Mesendoderm (in vitro differentiated cells): ENCODE measurements at regions not wholly inside any gene's neighbourhood (a gene's known extent, or its start where the extent isn't known, plus 50 kb on each side); places are given as distances from the start of the nearest gene placed in this dataset.

Experiments used
- DNase-seq: peaks from one replicate; pipeline ENCODE4 v3.0.0; 2013
- H2AK5ac ChIP-seq: 2 replicates; pipeline ENCODE4 v1.6.1; 2013; ENCODE audit warnings: low read length, inconsistent platforms
- H2BK120ac ChIP-seq: 2 replicates; pipeline ENCODE4 v1.6.1; 2013; ENCODE audit warnings: low read depth, mild to moderate bottlenecking, low read length, moderate library complexity, mixed read lengths
- H2BK15ac ChIP-seq: replicated peaks from 2 replicates; pipeline ENCODE4 v1.6.1; 2013; ENCODE audit warnings: low read depth, mild to moderate bottlenecking, moderate library complexity
- H2BK5ac ChIP-seq: 2 replicates; pipeline ENCODE4 v1.6.1; 2013; ENCODE audit warnings: low read length, inconsistent platforms
- H3K18ac ChIP-seq: 2 replicates; pipeline ENCODE4 v1.6.1; 2013; ENCODE audit warnings: mild to moderate bottlenecking, low read length, mixed read lengths
- H3K23ac ChIP-seq: one replicate; pipeline ENCODE4 v1.6.1; 2013; ENCODE audit warnings: low read length
- H3K27ac ChIP-seq: 2 replicates; pipeline ENCODE4 v1.5.1; 2013; ENCODE audit warnings: low read depth, mild to moderate bottlenecking, inconsistent platforms, low read length, moderate library complexity
- H3K27me3 ChIP-seq: 2 replicates; pipeline ENCODE4 v1.6.1; 2013; ENCODE audit warnings: low read length, control low read depth, mild to moderate bottlenecking, inconsistent platforms; ENCODE audit not compliant: insufficient read depth, poor library complexity
- H3K36me3 ChIP-seq: 2 replicates; pipeline ENCODE4 v1.6.1; 2013; ENCODE audit warnings: low read length, inconsistent platforms; ENCODE audit not compliant: control insufficient read depth, insufficient read depth
- H3K4ac ChIP-seq: one replicate; pipeline ENCODE4 v1.6.1; 2013; ENCODE audit warnings: low read depth, mild to moderate bottlenecking, low read length, moderate library complexity
- H3K4me1 ChIP-seq: 2 replicates; pipeline ENCODE4 v1.6.1; 2013; ENCODE audit warnings: low read depth, low read length, inconsistent platforms; ENCODE audit not compliant: control insufficient read depth
- H3K4me2 ChIP-seq: 2 replicates; pipeline ENCODE4 v1.6.1; 2013; ENCODE audit warnings: low read length
- H3K4me3 ChIP-seq: 2 replicates; pipeline ENCODE4 v1.5.1; 2013; ENCODE audit warnings: mild to moderate bottlenecking, low read length
- H3K56ac ChIP-seq: one replicate; pipeline ENCODE4 v1.6.1; 2013; ENCODE audit warnings: low read length
- H3K79me1 ChIP-seq: 2 replicates; pipeline ENCODE4 v1.6.1; 2013; ENCODE audit warnings: low read length, inconsistent platforms
- H3K79me2 ChIP-seq: 2 replicates; pipeline ENCODE4 v1.6.1; 2013; ENCODE audit warnings: mild to moderate bottlenecking, low read length; ENCODE audit not compliant: control insufficient read depth, insufficient read depth
- H3K9ac ChIP-seq: 2 replicates; pipeline ENCODE4 v1.6.1; 2013; ENCODE audit warnings: low read length, inconsistent platforms
- H4K5ac ChIP-seq: one replicate; pipeline ENCODE4 v1.6.1; 2013; ENCODE audit warnings: low read length
- H4K8ac ChIP-seq: one replicate; pipeline ENCODE4 v1.6.1; 2013; ENCODE audit warnings: low read depth, mild to moderate bottlenecking, control low read depth, low read length, moderate library complexity
- WGBS: extraction: QIAGEN DNeasy Blood & Tissue Kit; methylation state at CpG from one replicate; pipeline ENCODE4 v1.1.7; 2013; ENCODE audit warnings: low lambda C conversion rate, missing lambda C conversion rate; ENCODE audit not compliant: insufficient coverage; ENCODE audit errors: extremely low coverage; 5-methylcytosine and 5-hydroxymethylcytosine counted together

DNA sequence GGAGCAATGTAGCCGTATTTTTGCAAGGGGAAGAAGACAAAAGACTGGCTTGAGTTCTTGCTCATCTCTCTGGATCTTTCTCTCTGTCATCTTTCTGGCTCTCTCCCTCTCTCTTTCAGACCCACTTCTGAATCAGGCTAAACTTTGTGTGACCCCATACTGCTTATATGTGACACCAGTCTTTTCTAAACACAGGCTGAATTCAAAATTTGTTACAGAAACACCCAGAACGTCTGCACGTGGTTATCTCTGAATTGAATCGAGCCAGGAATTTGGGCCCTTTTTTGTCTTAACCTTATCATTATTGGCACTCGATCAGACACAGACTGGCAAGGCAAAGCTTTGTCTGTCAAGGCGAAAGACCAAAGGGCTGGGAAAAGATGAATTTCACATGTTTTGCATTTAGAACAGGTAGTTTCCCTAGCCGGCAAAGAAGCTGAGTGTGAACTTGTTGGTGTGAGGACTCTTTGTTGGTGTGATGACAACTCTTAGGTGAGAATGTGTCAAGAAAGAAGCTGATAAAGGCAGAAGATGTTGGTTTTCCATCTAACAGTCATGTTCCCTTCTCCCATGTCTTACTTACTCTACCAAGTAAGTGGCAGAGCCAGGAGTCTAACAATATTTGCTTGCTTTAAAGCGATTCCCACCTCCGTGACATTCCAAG is 150.2 kb upstream of the RFLNA start:
- no peak overlapping the region for H2BK5ac ChIP-seq
- no peak for DNase-seq
- H3K56ac ChIP-seq = no peak overlapping the region
- no peak overlapping the region for H2BK120ac ChIP-seq
- no peaks in the 10 kb centered on the region for H3K36me3 ChIP-seq
- no peak overlapping the region for H3K27ac ChIP-seq
- no peaks in the 10 kb centered on the region for H3K27me3 ChIP-seq
- no peak overlapping the region for H4K5ac ChIP-seq
- H3K79me1 ChIP-seq = no peaks in the 10 kb centered on the region
- H3K4me2 ChIP-seq = no peak overlapping the region
- H4K8ac ChIP-seq = no peak overlapping the region
- H3K79me2 ChIP-seq = no peaks in the 10 kb centered on the region
- WGBS = no CpG with 5 or more reads among the region's 9 CpGs
- H3K4ac ChIP-seq = no peak overlapping the region
- no peak overlapping the region for H3K18ac ChIP-seq
- H2AK5ac ChIP-seq = no peak overlapping the region
- H3K23ac ChIP-seq = no peak overlapping the region
- H3K4me1 ChIP-seq = peaks cover 3% of the 10 kb centered on the region
- H3K4me3 ChIP-seq = no peak overlapping the region
- H2BK15ac ChIP-seq = no peak overlapping the region
- no peak overlapping the region for H3K9ac ChIP-seq

DNA sequence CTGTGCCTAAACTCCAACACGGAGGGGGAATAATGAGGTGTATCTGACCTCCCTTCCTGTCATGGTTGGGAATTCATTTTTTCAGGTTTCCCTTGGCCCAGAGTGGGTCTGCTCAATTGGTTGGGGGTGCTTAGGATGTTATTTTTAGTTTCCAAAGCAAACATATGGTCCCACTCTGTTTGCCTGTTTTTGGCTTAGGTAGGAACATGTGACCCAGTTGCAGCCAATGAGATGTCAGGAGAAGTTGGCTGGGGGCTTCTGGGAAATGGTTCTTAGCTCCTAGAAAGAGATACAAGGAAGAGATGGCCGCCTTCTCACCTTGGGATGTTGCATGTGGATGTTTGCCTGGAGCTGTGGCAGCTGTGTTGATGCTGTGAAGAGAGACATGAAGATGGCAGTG is 147.9 kb upstream of the RFLNA start:
- Histone ChIP-seq H4K5ac (no peak overlapping the region), H3K27ac (no peak overlapping the region), H2BK120ac (no peak overlapping the region), H3K4me1 (no peaks in the 10 kb centered on the region), H3K4me2 (no peak overlapping the region), H2BK15ac (no peak overlapping the region), H3K79me1 (no peaks in the 10 kb centered on the region), H3K4me3 (no peak overlapping the region), H3K9ac (no peak overlapping the region), H3K18ac (no peak overlapping the region), H3K23ac (no peak overlapping the region), H4K8ac (no peak overlapping the region), H3K4ac (no peak overlapping the region), H3K36me3 (no peaks in the 10 kb centered on the region), H3K56ac (no peak overlapping the region), H2AK5ac (no peak overlapping the region), H3K27me3 (no peaks in the 10 kb centered on the region), H2BK5ac (no peak overlapping the region), H3K79me2 (no peaks in the 10 kb centered on the region)
- no CpG with 5 or more reads among the region's 2 CpGs for WGBS
- DNase-seq = no peak

DNA sequence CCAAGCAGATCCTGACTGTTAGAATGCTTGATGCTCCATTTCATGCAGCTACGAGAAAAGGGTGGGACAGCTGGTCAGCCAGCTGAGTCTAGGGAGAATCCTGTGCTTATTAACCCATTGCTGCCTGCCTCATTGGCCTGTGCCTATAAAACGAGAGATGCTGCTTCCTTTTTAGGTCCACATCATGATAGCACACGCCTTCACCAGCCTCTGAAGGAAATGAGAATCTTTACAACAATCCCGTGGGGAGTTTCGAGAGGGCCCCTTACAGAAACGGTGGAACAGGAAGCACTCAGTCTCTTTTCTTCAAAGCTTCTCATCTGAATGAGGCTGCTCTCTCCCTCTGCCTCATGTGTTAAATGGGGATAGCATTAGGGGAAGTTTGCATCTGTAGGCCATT is 147.3 kb upstream of the RFLNA start:
- peak overlapping the region; percentile 25 for H3K56ac ChIP-seq
- H3K4me3 ChIP-seq = no peak overlapping the region
- no peak overlapping the region for H3K23ac ChIP-seq
- H3K79me2 ChIP-seq = no peaks in the 10 kb centered on the region
- no peak overlapping the region for H4K5ac ChIP-seq
- no peak overlapping the region for H2BK15ac ChIP-seq
- no peak for DNase-seq
- H2AK5ac ChIP-seq = no peak overlapping the region
- H3K79me1 ChIP-seq = no peaks in the 10 kb centered on the region
- no peak overlapping the region for H3K27ac ChIP-seq
- H3K9ac ChIP-seq = no peak overlapping the region
- H3K18ac ChIP-seq = no peak overlapping the region
- H2BK5ac ChIP-seq = no peak overlapping the region
- H3K36me3 ChIP-seq = no peaks in the 10 kb centered on the region
- H3K4me2 ChIP-seq = no peak overlapping the region
- no peaks in the 10 kb centered on the region for H3K4me1 ChIP-seq
- no peaks in the 10 kb centered on the region for H3K27me3 ChIP-seq
- WGBS = no CpG with 5 or more reads among the region's 6 CpGs
- no peak overlapping the region for H3K4ac ChIP-seq
- no peak overlapping the region for H2BK120ac ChIP-seq
- no peak overlapping the region for H4K8ac ChIP-seq

DNA sequence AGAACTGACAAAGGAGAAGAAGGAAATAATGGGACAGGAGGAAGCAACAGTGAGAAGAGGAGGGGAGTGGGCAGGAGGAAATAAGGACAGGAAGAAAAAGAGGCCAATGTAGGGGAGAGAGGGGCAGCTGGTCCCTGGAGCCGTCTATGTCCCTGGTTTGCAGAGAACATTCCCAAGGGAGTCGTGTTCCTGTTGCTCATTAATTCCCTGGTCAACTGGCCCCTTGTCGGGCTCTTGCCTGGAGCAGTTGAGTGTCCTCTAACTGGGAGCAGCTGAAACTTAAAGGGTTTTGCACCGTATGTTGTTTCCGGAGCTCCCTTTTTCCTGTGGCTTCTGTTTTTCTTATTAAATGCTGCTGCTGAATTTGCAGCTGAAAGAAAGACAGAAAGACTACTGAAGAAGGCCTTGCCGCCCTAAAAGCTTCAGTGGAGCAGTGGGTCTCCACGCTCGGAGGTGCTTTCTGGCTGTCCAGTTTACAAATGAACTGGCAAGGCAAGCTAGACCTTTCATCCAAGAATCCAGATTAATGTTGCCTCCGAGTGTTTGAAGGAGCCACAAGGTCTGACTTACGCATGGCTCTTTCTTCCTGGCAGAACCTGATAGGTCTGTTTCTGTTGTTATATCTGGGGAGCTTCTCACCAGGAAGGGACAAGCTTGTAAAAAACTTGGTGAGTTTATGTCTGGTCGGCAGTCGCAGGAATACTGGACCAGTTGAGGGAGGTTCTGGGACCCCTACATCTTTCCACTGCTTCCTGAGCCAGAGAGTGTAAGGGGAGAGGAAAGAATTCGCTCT is 146.2 kb upstream of the RFLNA start:
- no peak overlapping the region for H3K4ac ChIP-seq
- H3K79me1 ChIP-seq = no peaks in the 10 kb centered on the region
- no peak overlapping the region for H3K9ac ChIP-seq
- WGBS = no CpG with 5 or more reads among the region's 13 CpGs
- no peak overlapping the region for H2AK5ac ChIP-seq
- no peak overlapping the region for H4K5ac ChIP-seq
- no peaks in the 10 kb centered on the region for H3K4me1 ChIP-seq
- H2BK15ac ChIP-seq = no peak overlapping the region
- H2BK120ac ChIP-seq = no peak overlapping the region
- no peak overlapping the region for H3K27ac ChIP-seq
- no peak overlapping the region for H4K8ac ChIP-seq
- H3K27me3 ChIP-seq = no peaks in the 10 kb centered on the region
- H3K23ac ChIP-seq = no peak overlapping the region
- no peak overlapping the region for H2BK5ac ChIP-seq
- H3K79me2 ChIP-seq = no peaks in the 10 kb centered on the region
- H3K4me3 ChIP-seq = no peak overlapping the region
- DNase-seq = no peak
- no peaks in the 10 kb centered on the region for H3K36me3 ChIP-seq
- no peak overlapping the region for H3K18ac ChIP-seq
- H3K4me2 ChIP-seq = no peak overlapping the region
- no peak overlapping the region for H3K56ac ChIP-seq

DNA sequence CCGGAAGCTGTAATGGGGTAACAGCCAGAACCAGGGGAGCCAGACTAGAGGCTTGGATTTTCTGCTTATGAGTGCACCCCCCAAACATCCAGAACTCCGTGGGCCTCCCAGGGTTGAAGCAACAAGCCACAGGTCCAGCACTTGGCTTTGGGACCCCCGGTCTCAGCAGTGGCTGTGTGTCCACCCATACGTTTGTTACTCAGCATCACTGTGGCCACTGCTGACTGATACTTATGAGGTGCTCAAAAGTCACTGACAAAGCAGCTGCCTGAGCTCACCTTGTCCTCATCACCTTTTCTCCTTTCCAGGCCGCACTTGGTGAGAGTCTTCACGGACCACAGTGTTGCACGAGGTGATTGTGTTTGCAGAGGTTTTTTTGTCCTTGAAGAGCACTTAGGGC is 145.6 kb upstream of the RFLNA start:
- no CpG with 5 or more reads among the region's 7 CpGs for WGBS

More for the DNA sequence above, 145.6 kb upstream of the RFLNA start:
- H2BK5ac ChIP-seq = no peak overlapping the region
- H3K4me2 ChIP-seq = no peak overlapping the region
- H3K27ac ChIP-seq = no peak overlapping the region
- H3K4me1 ChIP-seq = no peaks in the 10 kb centered on the region
- H2AK5ac ChIP-seq = no peak overlapping the region
- H3K9ac ChIP-seq = no peak overlapping the region
- H2BK120ac ChIP-seq = no peak overlapping the region
- H3K36me3 ChIP-seq = no peaks in the 10 kb centered on the region
- no peak overlapping the region for H4K5ac ChIP-seq
- H3K79me1 ChIP-seq = no peaks in the 10 kb centered on the region
- no peak for DNase-seq
- H3K4ac ChIP-seq = no peak overlapping the region
- H4K8ac ChIP-seq = no peak overlapping the region
- H3K79me2 ChIP-seq = no peaks in the 10 kb centered on the region
- H3K4me3 ChIP-seq = no peak overlapping the region
- no peak overlapping the region for H2BK15ac ChIP-seq
- no peak overlapping the region for H3K23ac ChIP-seq
- H3K18ac ChIP-seq = no peak overlapping the region
- H3K56ac ChIP-seq = no peak overlapping the region
- no peaks in the 10 kb centered on the region for H3K27me3 ChIP-seq
